ENCODE measurements at regions not wholly inside any gene's neighbourhood (a gene's known extent, or its start where the extent isn't known, plus 50 kb on each side); places are given as distances from the start of the nearest gene placed in this dataset.

DNA sequence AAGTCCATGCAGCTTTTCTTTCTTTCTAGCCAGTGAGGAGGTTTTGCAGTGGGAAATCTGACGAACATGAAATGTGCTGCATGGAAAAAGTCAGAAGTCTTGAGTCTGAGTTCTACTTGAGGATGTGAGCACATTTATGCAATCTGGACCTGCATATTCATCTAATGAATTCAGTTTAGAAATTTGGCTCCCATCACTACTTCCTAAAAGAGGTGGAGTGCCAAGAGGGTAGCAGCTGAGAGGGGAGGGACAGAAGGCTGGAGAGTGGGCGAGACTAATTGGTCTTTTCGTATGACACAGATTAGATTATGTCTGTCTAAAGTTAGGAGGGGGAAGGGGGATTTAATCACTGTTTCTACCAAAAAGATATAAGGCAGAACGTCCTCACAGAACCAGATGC lies 535.9 kb downstream of the IQCM start:
- Histone ChIP-seq H3K4me3 (ENCODE audit: low read depth in 2 of 2, low read length in 1 of 2) (no peak overlapping the region), H3K27ac (ENCODE audit: low read depth in 2 of 2, low read length in 1 of 2) (no peak overlapping the region), H4K20me1 (ENCODE audit: insufficient read depth) (no peaks in the 10 kb centered on the region), H2AFZ (ENCODE audit: low read depth) (no peak overlapping the region), H3K36me3 (replicated peaks in 1 of 2; ENCODE audit: control insufficient read depth in 1 of 2, insufficient read depth in 2 of 2, low read length in 1 of 2) (no peaks in the 10 kb centered on the region), H3K9ac (no peak overlapping the region), H3K4me1 (ENCODE audit: control insufficient read depth in 1 of 2, insufficient read depth in 2 of 2, low read depth in 1 of 2, low read length in 1 of 2) (0 out of 4 replicates have a peak, but pooled peaks cover 0 to 4% of the 10 kb centered on the region in 2 experiments), H3F3A (replicated peaks; ENCODE audit: insufficient read depth) (no peaks in the 10 kb centered on the region), H3K9me3 (no peaks in the 10 kb centered on the region), H3K27me3 (ENCODE audit: insufficient read depth) (no peaks in the 10 kb centered on the region; the same call in 1 of the 2 replicates), H3K4me2 (no peak overlapping the region), H3K79me2 (ENCODE audit: insufficient read depth) (no peaks in the 10 kb centered on the region), H3K9me2 (0 out of 2 replicates have a peak, but pooled peaks cover 4% of the 10 kb centered on the region)
- WGBS (ENCODE audit: low lambda C conversion rate) = under 1% methylated on average over 4 of the region's 4 CpGs
- no peak for DNase-seq
- TF ChIP-seq, protein P1, sequence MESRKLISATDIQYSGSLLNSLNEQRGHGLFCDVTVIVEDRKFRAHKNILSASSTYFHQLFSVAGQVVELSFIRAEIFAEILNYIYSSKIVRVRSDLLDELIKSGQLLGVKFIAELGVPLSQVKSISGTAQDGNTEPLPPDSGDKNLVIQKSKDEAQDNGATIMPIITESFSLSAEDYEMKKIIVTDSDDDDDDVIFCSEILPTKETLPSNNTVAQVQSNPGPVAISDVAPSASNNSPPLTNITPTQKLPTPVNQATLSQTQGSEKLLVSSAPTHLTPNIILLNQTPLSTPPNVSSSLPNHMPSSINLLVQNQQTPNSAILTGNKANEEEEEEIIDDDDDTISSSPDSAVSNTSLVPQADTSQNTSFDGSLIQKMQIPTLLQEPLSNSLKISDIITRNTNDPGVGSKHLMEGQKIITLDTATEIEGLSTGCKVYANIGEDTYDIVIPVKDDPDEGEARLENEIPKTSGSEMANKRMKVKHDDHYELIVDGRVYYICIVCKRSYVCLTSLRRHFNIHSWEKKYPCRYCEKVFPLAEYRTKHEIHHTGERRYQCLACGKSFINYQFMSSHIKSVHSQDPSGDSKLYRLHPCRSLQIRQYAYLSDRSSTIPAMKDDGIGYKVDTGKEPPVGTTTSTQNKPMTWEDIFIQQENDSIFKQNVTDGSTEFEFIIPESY (IDR thresholded peaks at IDR 0.05; ENCODE audit: borderline replicate concordance, low read depth) = no peak
- TF ChIP-seq RAD21 (IDR thresholded peaks at IDR 0.05; ENCODE audit: low read length) = no peak
- TF ChIP-seq EZH2phosphoT487 (IDR thresholded peaks at IDR 0.05; ENCODE audit: borderline replicate concordance, low read depth) = no peak
- no peak for TF ChIP-seq YY1 (IDR thresholded peaks at IDR 0.05; ENCODE audit: low read depth)
- TF ChIP-seq TCF12 (IDR thresholded peaks at IDR 0.05) = no peak
- TF ChIP-seq SMC3 (IDR thresholded peaks at IDR 0.05; ENCODE audit: low read depth, low read length) = no peak
- TF ChIP-seq FOSL2 (IDR thresholded peaks at IDR 0.05; ENCODE audit: borderline replicate concordance, low read depth) = no peak
- no peak for TF ChIP-seq TAF1 (IDR thresholded peaks at IDR 0.05; ENCODE audit: borderline replicate concordance, low read depth, low read length)
- no peak for TF ChIP-seq SIN3A (IDR thresholded peaks at IDR 0.05; ENCODE audit: borderline replicate concordance, low read depth, low read length)
- ChIA-PET CTCF (no interaction called here), POLR2A (no interaction called here)

DNA sequence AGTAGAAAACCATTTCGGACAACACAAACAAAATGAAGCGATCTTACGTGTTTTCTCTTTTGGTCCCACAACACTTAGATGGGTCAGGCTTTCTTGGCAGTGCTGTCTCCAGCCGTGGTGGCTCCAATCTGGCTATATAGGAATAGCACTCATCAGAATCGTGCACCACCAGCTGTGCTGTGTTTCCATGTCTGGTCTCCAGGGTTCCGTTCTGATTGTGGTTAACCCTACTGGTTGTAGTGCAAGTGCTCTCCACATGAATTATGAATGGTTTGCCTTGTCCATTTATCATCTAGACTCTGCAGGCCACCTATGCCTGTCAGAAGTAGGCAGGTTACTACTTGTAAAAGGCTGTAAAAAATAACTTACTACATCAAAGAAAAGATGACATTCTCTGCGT lies 536.3 kb downstream of the IQCM start:
- Histone ChIP-seq H3F3A (replicated peaks; ENCODE audit: insufficient read depth) (no peaks in the 10 kb centered on the region), H3K4me3 (ENCODE audit: low read depth in 2 of 2, low read length in 1 of 2) (no peak overlapping the region), H3K27ac (ENCODE audit: low read depth in 2 of 2, low read length in 1 of 2) (no peak overlapping the region), H4K20me1 (ENCODE audit: insufficient read depth) (no peaks in the 10 kb centered on the region), H3K4me1 (ENCODE audit: control insufficient read depth in 1 of 2, insufficient read depth in 2 of 2, low read depth in 1 of 2, low read length in 1 of 2) (0 out of 4 replicates have a peak, but pooled peaks cover 0 to 4% of the 10 kb centered on the region in 2 experiments), H3K9me3 (no peaks in the 10 kb centered on the region), H3K9ac (no peak overlapping the region), H3K4me2 (no peak overlapping the region), H3K36me3 (replicated peaks in 1 of 2; ENCODE audit: control insufficient read depth in 1 of 2, insufficient read depth in 2 of 2, low read length in 1 of 2) (no peaks in the 10 kb centered on the region), H3K9me2 (0 out of 2 replicates have a peak, but pooled peaks cover 2% of the 10 kb centered on the region), H2AFZ (ENCODE audit: low read depth) (no peak overlapping the region), H3K27me3 (ENCODE audit: insufficient read depth) (no peaks in the 10 kb centered on the region; the same call in 1 of the 2 replicates), H3K79me2 (ENCODE audit: insufficient read depth) (no peaks in the 10 kb centered on the region)
- TF ChIP-seq EZH2phosphoT487 (IDR thresholded peaks at IDR 0.05; ENCODE audit: borderline replicate concordance, low read depth) = no peak
- no peak for TF ChIP-seq NRF1 (IDR thresholded peaks at IDR 0.05; ENCODE audit: low read depth, low read length)
- TF ChIP-seq TAF1 (IDR thresholded peaks at IDR 0.05; ENCODE audit: borderline replicate concordance, low read depth, low read length) = no peak
- TF ChIP-seq TCF12 (IDR thresholded peaks at IDR 0.05) = no peak
- TF ChIP-seq FOXJ3 (CRISPR knock-in tag; IDR thresholded peaks at IDR 0.05) = no peak
- TF ChIP-seq, protein P2, sequence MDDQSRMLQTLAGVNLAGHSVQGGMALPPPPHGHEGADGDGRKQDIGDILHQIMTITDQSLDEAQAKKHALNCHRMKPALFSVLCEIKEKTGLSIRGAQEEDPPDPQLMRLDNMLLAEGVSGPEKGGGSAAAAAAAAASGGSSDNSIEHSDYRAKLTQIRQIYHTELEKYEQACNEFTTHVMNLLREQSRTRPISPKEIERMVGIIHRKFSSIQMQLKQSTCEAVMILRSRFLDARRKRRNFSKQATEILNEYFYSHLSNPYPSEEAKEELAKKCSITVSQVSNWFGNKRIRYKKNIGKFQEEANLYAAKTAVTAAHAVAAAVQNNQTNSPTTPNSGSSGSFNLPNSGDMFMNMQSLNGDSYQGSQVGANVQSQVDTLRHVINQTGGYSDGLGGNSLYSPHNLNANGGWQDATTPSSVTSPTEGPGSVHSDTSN (IDR thresholded peaks at IDR 0.05) = no peak
- no peak for TF ChIP-seq POLR2AphosphoS5 (IDR thresholded peaks at IDR 0.05; ENCODE audit: low read depth, low read length)
- no peak for TF ChIP-seq NFIC (IDR thresholded peaks at IDR 0.05; ENCODE audit: borderline replicate concordance)
- no peak for TF ChIP-seq EP300 (IDR thresholded peaks at IDR 0.05; ENCODE audit: borderline replicate concordance in 1 of 2, low read depth in 1 of 2, low read length in 1 of 2)
- no peak for TF ChIP-seq GABPA (IDR thresholded peaks at IDR 0.05; ENCODE audit: low read depth)
- TF ChIP-seq, protein P3, sequence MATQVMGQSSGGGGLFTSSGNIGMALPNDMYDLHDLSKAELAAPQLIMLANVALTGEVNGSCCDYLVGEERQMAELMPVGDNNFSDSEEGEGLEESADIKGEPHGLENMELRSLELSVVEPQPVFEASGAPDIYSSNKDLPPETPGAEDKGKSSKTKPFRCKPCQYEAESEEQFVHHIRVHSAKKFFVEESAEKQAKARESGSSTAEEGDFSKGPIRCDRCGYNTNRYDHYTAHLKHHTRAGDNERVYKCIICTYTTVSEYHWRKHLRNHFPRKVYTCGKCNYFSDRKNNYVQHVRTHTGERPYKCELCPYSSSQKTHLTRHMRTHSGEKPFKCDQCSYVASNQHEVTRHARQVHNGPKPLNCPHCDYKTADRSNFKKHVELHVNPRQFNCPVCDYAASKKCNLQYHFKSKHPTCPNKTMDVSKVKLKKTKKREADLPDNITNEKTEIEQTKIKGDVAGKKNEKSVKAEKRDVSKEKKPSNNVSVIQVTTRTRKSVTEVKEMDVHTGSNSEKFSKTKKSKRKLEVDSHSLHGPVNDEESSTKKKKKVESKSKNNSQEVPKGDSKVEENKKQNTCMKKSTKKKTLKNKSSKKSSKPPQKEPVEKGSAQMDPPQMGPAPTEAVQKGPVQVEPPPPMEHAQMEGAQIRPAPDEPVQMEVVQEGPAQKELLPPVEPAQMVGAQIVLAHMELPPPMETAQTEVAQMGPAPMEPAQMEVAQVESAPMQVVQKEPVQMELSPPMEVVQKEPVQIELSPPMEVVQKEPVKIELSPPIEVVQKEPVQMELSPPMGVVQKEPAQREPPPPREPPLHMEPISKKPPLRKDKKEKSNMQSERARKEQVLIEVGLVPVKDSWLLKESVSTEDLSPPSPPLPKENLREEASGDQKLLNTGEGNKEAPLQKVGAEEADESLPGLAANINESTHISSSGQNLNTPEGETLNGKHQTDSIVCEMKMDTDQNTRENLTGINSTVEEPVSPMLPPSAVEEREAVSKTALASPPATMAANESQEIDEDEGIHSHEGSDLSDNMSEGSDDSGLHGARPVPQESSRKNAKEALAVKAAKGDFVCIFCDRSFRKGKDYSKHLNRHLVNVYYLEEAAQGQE (IDR thresholded peaks at IDR 0.05; ENCODE audit: low read depth, low read length) = no peak
- no peak for TF ChIP-seq ELF1 (IDR thresholded peaks at IDR 0.05)
- TF ChIP-seq MXI1 (IDR thresholded peaks at IDR 0.05; ENCODE audit: low read depth, low read length) = no peak
- ChIA-PET POLR2A (no interaction called here), CTCF (no interaction called here)
- 4% methylated on average over 7 of the region's 7 CpGs for WGBS (ENCODE audit: low lambda C conversion rate)
- no peak for DNase-seq

All from SK-N-SH (cell line).